ENCODE measurements at regions not wholly inside any gene's neighbourhood (a gene's known extent, or its start where the extent isn't known, plus 50 kb on each side); places are given as distances from the start of the nearest gene placed in this dataset.
"Not testable (repeated sequence)": the region's sequence is repeated elsewhere in the genome, so short reads cannot be mapped to it uniquely, and the experiment has no call there.

DNA sequence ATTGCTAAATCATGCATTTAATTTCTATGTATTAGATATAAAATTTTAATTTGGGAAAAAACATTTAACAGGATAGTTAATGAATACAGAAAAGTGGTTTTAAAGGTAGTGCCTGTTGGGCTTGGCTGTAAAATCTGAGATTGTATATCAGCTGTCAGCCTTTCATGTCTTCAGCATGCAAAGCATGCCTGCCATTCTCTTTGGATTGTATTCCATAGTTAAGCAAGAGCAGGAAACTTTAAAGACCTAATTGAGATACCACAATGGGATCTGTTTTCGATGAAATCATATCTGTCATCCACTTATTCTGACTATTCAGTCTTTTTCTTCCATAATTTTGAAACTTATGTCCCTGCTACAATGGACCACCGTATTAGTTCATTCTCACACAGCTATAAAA lies 451.0 kb upstream of the DDI1 start:
- no peak for ATAC-seq

DNA sequence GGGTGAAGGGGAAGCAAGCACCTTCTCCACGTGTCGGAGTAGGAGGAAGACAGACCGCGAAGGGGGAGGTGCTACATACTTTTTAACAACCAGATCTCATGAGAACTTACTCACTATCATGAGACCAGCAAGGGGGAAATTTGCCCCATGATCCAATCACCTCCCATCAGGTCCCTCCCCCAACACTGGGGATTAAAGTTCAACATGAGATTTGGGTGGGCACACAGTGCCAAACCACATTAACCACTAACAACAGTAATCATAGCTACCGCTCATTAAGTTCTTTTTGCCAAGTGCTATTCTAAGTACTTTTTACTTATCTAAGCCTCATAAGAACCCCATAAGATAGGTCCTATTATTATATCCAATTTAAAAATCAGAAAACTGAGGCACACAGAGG lies 450.5 kb upstream of the DDI1 start:
- no peak for ATAC-seq

DNA sequence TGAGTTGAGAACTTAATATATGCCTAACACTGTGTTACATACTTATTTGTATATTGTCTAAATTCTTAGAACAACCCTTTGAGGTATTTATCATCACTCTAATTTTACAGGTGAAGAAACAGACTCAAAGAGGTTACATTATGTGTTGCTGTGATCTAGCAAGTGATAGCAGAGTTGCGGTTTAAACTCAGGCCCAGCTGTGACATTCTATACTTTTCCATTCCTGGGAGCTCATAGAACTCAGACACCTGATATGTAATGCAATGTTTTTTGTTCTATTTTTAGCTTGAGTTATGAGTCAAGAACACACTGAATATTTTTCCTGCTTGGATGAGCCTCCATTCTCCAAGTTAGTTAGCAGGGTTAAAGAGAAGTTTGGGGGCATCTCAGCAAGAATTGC lies 449.7 kb upstream of the DDI1 start:
- no peak for ATAC-seq

DNA sequence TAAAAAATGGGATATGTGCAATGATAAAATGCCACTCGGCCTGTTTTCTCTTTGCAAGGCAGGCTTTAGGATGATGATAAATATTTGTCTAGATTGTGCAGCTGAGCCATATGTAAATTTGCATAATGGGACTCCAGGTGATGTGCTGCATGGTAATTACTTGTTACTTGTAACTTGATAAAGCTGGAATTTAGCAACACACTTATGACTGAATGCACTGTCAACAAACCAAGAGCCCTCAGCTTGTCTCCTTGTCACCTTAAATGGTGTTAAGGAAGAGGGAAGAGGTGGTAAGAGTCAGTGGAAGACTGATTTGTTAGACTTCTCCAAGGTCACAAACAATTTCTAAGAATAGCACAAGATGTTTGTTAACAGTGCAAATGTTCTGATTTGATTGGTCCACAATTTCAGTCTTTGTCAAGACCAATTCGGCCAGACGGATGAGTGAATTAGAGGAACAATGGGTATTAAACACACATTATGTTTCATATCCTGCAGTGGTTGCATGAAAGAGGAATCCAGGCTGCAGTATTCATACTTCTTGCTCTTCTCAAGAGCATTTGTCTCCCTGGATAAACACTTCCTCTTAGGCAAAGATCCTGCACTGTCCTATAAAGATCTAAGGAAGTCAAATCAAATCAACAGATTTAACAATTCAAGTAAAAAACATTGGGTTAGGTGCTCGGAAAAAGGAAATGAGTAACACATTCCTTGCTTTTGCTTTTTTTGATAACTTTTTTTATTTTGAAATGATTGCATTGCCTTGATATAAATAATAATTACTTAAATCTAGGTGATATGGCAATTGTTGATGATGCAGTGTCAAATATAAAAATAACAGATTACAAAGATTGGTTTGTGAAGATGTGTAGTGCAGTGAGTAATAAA lies 448.3 kb upstream of the DDI1 start:
- ATAC-seq: no peak

DNA sequence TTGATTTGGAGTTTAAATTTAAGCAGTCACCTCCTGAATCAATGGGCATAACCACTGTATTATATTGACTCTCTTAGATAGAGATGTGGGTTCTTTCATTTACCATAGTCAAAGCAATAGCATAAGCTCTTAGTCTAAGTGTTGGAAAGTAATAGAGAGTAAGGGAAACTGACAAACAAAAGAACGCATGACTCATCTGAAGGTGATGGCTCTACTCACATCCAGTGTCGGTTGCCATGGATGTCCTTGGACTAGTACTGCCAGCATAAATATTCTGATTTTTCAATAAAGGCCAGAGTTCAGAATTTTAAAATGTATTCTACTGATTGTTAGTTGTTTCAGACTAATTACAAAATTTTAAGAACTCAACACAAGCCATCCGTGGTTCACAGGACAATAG lies 444.9 kb upstream of the DDI1 start:
- ATAC-seq: no peak

DNA sequence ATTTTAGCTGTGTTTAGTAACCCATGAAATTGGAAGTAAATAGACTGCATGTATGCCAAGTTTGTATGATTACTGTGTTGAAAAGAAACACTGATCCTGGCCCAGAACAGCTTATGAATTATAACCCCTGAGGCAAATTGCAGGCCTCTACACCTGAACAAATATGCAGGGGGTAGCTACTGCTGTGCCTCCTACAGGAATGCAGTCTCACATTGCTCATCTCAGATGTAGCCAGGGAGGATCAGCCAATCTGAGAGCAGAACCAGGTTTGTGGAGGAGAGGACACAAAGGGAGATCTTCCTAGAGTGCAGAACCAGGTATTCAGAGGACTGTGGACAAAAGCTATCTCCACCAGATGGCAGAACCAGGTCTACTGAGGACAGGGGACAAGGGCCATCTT lies 442.2 kb upstream of the DDI1 start:
- ATAC-seq: no peak

DNA sequence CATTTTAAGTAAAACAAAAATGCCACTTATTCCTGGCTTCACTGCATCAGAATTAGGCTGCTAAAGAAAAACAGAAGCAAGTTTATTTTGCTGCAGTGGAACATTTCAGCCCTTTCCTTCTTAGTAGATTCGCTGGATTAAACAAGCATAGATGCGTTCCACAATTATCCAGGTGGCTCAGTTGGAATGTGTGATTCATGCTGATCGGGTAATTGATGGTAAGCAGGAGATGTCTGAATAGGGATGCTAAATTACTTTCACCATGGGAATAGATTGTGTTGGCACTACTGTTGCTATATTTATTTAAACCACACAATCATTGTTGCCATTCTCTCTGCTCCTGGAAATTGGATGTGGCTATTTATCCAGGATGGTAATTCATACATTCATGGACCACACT lies 440.1 kb upstream of the DDI1 start:
- ATAC-seq: no peak

DNA sequence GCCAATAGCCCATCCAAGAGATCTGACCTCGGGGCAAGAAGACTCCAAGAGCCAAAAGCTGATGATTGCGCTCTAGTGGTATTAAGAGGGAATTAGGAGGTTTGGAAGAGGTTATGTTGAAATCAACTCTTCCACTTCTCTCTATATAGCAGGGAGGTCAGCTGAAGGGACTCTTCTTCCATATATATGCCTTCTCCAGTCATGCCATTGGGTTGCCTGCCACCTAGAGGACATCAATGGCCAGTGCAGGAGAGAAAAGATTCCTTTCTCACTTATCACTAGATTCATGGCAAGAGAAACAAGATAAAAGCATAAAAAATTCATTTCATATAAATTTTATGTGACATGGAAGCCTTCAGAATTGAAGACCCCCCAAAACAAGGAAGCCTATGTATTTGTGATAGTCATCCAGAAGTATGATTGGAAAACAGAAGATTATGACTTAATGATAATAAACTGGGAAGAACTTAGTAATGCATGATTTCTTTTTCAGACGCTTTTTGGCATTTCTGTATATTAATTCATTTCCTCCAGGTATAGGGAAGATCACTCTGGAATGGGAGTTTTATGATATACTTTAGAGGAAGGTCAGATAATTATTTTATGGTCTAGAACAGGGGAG lies 435.1 kb upstream of the DDI1 start:
- ATAC-seq: peak in 1 of 2 donors; percentile 67

DNA sequence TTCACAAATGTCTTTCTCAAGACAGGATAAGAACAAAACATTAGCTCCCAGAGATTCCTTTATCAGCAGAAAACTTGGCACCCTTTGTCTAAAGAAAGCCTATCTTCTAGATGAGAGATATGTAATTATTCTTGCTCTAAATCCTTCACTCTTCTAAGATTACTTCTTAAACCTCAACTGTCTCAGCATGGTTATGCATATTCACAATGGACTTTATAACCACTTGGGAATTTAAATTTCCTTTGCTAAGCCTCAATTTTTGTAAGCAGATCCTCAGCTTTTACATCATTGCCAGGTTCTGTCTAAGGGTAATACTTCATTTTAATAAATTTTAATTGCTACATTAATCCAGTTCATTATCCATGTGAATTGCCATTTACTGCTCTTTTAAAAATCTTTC lies 433.6 kb upstream of the DDI1 start:
- ATAC-seq: no peak

DNA sequence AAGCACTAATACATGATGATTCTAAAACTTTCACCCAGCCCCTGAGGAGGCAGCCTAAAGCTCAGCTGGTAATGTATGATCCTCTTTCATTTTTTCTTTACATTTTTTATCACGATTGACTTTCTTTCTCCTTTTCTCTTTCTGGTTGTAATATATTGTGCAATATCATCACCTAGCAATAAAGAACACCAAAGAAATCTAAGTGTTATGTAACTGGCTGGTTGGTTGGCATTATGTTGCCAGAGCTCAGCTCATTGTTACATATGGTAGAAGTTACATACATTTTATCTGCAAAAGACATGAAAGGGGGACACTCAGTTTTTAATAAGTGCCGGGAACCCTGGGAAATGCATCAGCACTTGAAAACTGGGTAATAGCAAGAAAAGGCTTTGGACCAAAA lies 432.1 kb upstream of the DDI1 start:
- ATAC-seq: no peak

DNA sequence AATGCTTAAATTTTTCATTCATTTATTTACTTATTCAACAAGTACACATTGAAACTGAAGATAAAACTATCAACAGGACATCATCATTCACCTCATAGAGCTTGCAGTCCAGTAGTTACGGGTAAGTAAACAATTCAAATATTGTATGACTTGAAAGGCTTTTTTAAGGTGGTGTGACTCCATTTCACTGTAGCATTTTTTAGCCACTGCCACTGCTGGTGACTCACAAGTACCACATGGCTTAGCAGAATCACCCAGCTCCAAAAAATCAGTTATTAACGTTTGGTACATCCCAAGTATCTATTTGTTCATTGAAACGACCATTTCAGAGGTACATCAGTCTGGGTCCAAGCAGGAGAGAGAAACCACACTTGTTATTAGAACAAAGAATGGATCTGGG lies 427.9 kb upstream of the DDI1 start:
- ATAC-seq: no peak

DNA sequence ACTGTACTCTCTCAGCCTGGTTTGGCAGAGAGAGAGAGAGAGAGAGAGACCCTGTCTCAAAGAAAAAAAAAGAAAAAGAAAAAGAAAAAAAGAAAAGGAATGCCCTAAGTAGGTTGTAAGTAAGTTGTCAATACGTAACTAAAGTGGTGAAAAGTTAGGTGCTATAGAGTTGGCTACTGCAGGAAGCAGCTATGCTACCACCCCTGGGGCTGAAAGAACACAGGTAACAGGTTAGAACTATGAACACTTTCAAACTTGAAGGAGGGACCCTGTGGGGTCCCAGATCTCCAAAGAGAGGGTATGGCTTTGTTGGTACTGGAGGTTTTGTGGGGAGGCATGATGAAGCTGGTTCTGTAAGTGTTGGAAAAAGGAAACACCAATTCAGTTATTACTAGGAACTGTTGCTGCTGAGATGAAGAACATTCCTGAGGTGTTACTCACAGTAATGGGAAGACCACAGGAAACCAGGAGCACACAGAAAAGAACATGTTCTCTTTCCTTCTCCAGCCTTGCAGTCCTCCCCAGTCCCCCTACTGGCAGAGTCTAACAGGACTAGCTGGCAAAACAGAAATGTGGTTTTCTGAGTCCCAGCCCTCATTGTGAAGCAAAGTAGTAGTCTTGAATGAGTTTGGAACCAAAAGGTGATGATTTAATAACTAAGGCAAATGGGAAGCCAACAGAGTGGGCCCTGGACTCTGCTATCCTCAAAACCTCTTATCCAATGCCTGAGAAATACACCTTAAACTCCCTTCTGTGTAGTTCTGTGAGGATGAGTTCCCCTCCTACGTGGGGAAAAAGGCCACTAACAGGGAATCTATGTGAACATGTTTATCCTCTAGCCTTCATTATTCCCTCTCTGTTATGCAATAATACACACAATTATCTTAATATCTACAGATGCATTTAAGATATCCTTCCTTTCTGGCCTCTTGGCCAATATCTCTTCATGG lies 427.0 kb upstream of the DDI1 start:
- no peak for ATAC-seq

DNA sequence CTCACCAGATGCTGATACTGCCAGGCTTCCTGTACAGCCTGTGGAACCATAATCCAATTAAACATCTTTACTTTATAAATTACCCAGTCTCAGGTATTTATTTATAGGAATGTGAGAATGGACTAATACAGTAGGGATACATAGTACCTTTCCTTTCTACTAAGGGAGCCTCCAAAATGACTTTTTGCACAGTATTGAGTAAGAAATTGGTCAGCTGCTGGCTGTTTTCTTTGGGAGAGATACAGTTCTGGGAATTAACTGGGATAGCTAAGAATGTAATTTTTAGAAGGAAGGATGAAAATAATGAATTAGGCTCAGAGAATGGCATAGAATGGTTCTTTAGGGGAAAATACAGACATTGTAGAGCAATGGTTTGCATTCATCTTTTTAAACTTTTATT lies 426.0 kb upstream of the DDI1 start:
- ATAC-seq: no peak

DNA sequence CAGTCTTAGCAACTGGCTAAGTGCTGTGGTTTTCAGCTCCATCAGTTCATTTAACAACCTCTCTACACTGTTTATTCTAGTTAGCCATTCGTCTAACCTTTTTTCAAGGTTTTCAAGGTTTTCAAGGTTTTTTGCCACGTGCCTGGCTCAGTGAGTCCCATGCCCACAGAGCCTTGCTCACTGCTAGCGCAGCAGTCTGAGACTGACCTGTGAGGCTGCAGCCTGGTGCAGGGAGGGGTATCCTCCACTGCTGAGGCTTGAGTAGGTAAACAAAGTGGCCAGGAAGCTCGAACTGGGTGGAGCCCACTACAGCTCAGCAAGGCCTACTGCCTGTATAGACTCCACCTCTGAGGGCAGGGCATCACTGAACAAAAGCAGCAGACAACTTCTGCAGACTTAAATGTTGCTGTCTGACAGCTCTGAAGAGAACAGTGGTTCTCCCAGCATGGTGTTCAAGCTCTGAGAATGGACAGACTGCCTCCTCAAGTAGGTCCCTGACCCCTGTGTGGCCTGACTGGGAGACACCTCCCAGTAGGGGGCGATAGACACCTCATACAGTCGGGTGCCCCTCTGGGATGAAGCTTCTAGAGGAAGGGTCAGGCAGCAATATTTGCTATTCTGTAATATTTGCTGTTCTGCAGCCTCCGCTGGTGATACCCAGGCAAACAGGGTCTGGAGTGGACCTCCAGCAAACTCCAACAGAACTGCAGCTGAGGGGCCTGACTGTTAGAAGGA lies 424.7 kb upstream of the DDI1 start:
- ATAC-seq: not testable (repeated sequence)

DNA sequence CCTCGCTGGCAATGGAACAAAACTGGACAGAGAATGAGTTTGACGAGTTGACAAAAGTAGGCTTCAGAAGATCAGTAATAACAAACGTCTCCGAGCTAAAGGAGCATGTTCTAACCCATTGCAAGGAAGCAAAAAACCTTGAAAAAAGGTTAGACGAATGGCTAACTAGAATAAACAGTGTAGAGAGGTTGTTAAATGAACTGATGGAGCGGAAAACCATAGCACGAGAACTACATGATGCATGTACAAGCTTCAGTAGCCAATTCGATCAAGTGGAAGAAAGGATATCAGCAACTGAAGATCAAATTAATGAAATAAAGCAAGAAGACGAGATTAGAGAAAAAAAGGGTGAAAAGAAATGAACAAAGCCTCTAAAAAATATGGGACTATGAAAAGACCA lies 424.0 kb upstream of the DDI1 start:
- not testable (repeated sequence) for ATAC-seq

DNA sequence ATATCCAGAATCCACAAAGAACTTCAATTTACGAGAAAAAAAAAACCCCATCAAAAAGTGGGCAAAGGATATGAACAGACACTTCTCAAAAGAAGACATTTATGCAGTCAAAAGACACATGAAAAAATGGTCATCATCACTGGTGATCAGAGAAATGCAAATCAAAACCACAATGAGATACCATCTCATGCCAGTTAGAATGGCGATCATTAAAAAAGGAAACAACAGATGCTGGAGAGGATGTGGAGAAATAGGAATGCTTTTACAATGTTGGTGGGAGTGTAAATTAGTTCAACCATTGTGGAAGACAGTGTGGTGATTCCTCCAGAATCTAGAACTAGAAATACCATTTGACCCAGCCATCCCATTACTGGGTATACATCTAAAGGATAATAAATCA lies 419.9 kb upstream of the DDI1 start:
- not testable (repeated sequence) for ATAC-seq

DNA sequence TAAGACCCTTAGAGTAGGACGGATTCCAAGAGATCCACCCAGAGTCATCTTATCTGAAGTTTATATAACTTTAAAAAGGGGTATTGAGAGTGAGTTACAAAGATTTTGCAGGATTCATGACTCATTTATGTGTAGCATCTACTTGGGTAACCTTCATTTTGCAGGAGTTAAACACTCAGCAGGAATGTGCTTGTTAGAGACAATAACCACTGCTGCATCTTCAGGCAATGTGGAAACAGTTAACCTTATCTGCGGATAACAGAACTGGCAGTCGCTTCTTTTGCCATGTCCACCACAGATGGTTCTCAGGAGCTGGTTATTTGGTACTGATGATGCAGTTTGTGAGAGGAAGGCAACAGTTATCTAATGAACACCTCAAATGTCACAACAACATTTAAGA lies 417.9 kb upstream of the DDI1 start:
- no peak for ATAC-seq

DNA sequence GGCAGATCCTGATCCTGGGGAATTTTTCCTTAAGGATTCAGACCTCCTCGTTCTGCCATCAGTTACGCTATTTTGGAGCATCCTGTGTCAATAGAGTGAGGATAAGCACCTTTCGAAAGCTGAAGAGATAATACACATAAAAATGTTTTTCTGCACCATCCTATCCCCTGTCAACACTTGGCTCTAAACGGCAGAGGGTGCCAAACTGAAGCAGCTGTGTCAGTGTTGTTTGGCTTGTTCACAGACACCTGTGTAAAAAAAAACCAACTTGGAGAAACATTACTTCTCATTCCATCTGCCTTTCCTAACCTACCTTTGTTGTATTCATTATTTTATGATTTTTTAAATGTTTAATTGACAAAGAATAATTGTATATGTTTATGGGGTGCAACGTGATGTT lies 417.0 kb upstream of the DDI1 start:
- ATAC-seq: peak in 1 of 2 donors; percentile 24

DNA sequence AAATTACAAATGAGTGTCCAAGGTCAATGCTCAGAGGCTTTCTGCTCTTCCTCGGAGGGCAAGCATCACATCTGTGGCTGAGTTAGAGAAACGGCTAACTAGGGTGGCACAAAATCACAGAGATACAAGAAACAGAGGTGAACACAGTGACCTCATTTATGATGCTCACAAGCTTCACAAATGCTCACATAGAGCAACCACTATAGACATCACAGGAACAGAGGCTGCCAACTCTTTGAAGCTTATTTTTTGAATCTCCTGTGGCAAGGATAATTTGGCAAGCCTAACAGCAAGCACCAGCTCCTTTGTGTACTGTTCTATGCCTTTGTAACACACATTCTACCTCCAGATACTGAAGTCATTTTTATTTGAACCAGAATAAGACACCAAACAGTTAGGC lies 416.5 kb upstream of the DDI1 start:
- ATAC-seq: peak; percentile 11 to 15

DNA sequence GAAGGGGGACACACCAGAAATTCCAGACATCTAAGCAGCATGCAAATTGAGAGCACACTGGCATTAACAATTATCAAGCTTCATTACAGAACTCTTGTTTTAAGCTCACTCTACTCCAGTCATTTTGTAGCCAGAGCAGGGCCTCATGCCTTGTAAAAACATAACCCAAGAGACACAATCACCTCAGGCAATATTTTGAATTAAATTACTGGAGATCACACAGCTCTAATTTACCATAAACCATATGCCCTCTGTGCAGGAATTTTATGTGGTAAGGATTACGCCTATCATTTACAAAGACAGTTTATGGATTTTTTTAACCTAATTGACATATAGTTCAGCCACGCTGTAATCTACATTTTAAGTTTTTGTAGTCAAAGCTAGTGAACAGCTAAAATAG lies 414.1 kb upstream of the DDI1 start:
- no peak for ATAC-seq

DNA sequence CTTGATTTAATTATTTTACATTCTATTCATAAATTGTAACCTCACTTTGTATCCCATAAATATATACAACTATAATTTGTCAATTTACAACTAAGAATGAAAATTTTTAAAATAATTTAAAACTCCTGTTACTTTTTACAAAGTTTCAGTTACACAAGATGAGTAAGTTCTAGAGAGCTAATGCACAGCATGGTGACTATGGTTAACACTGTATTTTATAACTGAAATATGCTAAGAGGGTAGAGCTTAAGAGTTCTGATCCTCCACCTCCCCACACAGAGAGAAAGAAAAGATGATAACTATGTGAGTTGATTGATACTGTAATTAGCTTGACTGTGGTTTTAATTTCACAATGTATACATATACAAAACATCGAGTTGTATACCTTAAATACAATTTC lies 412.5 kb upstream of the DDI1 start:
- peak; percentile 50 to 52 for ATAC-seq
